Retina (tissue), 1 donor: ENCODE measurements at regions not wholly inside any gene's neighbourhood (a gene's known extent, or its start where the extent isn't known, plus 50 kb on each side); places are given as distances from the start of the nearest gene placed in this dataset.

Experiments
- DNase-seq: peaks from one replicate; pipeline ENCODE4 v3.0.0-alpha.2; 2016

DNA sequence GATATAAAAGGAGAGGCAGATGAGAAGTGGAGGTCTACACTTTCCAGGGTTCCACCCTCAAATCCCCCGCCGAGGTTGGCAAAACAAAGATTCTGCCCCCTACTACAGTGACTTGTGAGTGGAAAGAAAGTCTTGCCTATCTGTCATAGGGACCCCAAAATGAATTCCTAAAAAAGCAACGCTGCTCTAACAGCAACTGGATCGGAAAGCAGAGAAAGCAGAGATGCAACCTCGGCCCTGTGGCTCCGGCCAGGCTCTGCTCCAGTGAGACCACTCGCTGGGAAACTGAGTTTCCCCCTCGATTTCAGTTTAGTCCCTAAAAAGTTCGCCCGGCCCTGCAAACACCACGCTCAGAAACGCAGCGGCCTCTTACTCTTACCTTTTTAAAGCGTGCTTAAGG, 297.9 kb upstream of the NFE2L3 start:
- peak; percentile 61 for DNase-seq

DNA sequence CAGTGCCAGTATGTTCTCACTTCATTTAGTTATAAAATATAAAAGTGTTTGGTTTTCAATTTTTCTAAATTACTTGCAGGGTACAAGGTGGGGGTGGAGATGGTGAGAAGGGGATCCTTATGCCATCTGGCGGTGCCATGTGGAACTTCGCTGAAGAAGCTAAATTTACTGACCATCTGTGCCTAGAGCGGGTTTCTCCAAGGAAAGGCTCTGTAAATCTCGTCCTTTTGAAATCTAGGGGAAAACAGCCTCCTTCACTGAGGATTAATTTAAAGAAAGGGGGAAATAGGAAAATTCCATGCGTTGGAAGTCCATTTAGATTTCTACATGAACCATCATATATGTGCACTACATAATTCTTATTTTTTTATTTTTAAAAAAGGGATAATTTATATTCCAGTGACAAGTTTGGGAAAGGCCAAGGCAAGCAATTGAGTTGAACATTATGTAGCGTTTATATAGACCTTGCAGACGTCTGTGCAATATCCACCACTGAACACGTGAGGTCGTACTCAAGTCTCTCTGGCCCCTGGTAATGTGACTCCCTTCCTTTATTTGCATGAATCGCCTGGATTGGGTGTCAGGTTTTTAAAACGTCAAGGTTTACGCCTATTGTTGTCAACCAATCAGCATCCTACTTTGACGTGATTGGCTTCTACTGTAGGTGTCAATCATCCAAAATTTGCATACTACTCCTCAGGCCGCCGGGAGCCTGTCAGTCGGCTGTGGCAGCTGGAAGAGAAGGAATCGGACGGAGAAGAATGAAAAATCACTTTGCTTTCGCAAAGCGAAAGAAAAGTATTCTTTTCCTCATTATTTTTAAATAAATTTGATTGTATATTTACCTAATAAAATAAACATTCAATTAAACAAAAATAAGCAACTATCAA, 297.1 kb upstream of the NFE2L3 start:
- peak; percentile 89 for DNase-seq

DNA sequence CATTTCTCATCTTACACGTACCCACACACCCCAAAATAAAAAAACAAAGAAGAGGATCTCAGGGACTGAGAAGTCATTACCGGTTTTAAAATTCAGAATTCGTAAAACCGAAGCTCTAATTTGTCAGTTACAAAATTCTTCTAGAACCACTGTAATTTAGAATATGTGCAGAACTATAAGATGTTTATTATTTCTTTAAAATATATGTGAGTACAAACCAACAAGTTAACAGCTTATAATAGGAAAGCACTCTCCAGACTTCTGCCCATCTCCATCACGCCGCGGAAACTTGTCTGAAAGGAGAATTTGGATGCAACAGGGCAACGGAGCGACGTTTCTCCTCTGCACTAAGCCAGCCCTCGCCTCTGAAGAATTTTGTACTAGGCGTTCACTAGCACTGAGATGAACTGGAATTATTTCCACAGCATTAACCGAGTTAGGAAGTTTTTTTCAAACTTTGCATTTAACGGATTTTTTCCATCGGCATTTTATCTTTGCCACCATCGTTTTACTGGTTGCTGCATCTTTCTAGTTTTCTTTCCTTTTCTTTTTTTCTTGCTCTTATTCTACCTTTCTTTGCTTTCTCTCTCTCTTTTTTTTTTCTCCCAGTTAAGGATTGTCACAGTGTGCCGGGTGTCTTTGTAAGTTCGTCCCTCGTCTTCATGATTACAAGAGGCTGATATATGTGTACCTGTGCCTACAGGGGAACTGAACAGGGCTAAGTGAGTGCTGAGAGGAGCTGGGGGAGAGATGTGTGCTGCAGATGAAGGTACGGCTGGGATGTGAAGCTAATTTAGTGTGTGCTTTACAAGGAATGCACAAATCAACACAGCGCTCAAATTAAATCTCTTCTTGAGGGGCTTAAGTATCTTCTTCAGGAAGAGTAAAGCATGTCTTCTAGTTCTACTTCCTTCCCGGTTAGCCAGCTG, 295.9 kb upstream of the NFE2L3 start:
- peak; percentile 57 for DNase-seq

DNA sequence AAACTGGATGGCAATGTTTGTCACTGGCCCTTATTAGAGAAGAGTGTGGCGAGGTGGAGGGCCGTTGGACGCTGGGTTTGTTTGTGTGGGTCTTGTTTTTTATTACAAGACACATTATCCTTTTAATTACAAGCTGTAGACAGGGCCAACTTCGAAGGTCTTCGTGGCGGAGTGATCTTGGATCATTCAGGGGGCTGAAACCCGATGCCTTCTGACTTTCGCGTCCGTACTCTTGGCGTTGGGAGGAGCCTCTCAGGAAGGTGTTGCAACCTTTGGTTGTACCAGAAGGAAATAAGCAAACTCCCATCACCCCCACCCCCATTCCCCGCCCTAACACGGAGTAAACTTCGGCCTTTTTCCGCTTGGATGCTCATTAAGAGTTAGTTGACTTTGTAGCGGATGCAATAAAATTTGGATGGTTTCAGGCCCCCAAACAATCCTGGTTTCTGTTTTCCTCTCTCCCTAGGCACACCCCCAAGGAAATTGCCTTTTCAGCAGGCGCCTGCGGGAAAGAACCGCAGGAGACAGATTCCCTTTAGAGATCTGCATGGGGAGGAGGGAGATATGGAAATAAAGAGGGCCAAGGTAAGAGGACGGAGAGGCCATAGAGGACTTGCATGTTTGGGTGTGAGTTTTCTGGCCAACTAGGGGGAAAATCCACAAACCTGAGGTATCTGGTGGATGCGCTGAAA, 294.5 kb upstream of the NFE2L3 start:
- no peak for DNase-seq

- DNase-seq = no peak
Measured at GRCh38 chr7:25858200-25858524, 293.8 kb upstream of the NFE2L3 start.

DNA sequence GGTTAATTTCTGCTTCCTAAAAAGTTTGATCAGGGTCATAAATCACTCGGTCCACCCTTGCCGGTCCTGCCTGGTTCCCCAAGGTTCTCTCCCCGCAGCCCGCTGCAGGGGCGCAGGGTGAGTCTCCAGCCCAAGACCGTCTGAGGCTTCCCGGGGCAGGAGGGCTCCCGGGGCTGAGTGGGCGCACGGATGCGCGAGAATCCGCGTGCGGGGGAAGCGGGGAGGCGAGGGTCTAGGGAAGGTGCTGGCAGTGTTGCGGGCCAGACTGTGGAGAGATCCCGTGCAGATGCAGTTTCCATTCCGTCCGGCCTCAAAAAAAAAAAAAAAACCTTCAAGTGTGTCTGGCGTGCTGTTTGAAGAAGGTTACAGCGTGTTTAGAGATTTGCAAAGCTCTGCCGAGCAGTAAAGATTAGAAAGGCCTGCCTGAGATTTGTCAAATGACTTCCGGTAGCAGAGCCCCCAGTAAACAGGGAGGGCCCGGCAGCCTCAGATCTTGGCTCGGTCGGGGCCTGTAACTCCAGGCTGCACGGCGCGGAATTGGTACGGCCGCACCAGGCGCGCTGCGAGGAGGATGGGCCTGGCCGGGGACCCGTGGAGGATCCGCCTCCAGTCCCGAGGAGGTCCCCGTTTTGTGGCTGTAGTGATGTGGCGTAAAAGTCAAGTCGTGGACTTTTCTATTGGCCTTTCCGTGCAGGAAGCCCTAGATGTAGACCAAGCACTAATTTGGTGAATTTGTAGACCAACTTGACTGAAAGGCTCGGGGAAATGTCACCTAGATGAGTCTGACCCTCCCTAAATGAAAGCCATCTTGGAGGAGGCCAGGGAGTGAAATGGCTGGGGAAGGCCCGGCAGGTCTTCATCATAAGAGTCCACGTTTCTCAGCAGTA, 293.2 kb upstream of the NFE2L3 start:
- peak; percentile 68 for DNase-seq

GRCh38 chr7:25859412-25860274, 292.4 kb upstream of the NFE2L3 start:
- DNase-seq = peak; percentile 59

DNA sequence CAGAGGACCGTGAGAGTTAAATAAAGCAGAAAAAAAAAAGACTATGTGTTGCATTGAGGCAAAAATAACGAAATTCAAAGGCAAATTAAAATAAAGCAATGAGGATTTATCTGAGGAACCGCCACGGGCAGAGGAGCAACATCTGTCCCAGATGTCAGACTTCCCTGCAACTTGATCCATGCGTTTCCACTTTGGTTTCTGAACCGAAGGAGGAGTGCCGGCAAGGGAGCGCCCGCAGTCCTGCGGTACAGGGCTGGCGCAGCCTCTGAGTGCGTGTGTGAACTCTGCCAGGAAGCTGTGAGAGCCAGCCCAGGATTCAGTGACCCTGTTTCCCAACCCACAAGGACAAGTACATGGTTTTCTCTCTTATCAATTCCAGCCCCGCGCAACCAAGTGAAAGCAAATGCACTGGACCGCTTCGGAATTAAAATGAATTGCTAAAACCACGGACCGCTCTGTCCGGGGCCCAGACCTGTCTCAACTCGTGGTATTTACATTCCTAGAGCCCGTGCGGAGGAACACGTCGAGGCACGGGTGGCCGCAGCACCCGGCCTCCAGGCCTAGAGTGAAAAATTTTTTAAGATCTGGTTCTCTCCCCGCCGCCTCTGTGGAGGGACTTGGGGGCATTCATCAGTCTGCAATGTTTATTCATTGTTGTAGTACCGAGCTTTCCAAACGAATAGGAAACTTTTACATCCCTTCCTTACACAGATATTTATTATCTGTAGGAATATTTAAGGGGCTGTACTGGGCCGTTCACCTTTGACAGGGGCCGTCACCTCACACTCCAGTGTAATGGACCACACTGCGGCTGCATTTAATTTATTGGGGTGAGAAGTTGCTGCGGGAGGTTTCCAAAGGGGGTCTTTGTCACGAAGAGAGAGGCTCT, 291.5 kb upstream of the NFE2L3 start:
- DNase-seq = peak; percentile 79

DNA sequence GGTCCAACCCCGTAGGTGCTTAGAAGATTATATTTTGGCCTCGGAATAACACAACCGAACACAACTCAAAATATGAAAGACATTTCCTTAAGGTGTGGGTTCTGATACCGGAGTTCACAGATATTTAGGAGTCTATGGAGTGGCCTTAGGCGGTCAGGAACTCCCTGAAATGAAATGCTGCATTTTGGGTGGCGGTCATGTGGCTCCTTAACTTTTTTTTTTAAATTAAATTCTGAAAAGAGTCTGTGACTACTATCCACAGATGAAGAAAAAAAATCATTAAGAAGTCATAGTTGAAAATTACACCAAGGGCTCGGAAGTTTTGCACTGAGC, 290.9 kb upstream of the NFE2L3 start:
- DNase-seq = peak; percentile 53

DNA sequence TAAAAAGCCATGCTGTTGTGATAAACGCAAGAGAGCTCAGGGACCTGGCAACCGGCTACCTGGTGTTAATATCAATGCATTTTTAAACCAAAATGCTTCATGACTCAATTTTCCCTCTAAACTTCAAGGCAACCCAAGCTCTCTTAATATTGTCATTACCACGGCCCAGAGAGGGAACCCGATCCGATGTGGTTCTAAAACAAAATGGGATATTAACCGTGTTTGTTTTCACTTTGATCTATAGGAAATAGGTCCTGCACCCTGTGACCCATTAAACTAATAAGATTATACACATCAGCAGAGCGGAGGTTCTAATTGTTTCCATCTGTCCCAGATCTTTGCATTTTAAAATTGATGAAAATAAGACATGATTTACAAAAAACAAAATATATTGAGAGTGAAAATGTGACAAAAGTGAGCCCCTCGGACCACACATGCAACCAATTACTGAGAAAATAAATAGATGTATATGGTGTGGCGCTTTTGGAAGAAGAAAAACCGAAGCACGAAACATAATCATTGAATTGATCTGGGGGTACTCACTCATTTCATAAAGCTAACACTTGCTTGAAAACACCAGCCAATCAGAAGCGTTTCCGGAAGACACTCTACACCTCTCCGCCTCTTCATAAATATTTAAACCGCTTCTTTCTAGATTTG, 290.3 kb upstream of the NFE2L3 start:
- DNase-seq = no peak

GRCh38 chr7:25862261-25863004, 289.6 kb upstream of the NFE2L3 start:
- DNase-seq = peak; percentile 99

- DNase-seq = no peak
Measured at GRCh38 chr7:25863005-25863728, 288.8 kb upstream of the NFE2L3 start.

- DNase-seq = no peak
Measured at GRCh38 chr7:25863729-25864110, 288.3 kb upstream of the NFE2L3 start.

- no peak for DNase-seq
Measured at GRCh38 chr7:25864511-25864910, 287.5 kb upstream of the NFE2L3 start.

DNA sequence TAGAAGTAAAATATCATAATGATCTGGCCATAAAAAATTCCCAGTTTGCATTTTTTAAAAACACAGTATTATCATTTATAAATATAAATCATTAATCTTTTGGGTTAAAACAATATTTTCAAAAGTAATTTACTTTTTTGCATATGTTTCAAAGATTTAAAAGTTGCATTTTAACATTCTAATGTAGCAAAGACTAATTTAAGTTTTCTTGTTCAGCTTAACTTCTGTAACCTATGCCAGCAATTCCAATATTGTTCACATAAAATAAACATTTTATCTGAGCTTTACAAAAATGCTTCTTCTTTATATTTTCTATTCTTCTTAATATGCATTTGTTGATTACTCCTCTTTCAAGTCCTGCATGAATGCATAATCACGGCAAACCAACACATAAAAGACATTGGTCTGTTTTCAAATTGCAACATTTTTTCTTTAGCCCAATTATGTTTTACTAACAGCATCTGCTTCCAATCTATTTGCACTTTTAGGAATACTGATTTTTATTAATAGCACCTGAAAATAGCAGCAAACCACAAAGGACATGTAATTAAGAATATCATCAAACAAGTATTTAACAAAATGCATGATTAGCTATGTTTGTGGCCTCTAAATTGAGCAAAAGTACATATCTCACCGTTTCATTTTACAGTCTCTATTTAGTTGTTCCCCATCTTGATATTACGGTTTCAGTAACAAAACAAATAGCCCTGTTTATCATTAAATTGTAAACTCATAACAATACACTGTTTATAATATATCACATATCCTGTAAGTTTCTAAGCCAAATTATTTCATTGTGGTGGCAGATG, 286.9 kb upstream of the NFE2L3 start:
- DNase-seq = no peak

GRCh38 chr7:25868509-25868908, 283.5 kb upstream of the NFE2L3 start:
- DNase-seq = no peak

DNA sequence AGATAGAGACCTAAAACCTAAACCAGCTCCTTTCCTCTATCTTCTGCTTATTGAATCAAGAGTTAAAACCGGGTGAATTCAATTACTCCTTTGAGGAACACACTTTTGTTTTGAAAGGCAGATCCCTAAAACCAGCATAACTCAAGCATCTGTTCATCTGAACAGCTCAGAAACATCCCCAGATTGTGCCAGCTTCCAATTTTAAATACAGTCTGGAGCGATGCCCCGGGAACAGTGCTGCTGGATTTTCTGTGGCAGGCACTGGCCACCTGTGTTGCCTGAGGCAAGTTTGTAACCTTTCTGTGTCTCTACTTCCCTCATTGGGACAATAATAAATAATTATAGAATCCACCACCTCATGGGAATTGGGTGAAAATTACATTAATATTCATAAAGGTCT, 281.4 kb upstream of the NFE2L3 start:
- no peak for DNase-seq
